HG03045 (cell line): ENCODE measurements at regions not wholly inside any gene's neighbourhood (a gene's known extent, or its start where the extent isn't known, plus 50 kb on each side); places are given as distances from the start of the nearest gene placed in this dataset.
A peak's percentile ranks its signal among the peaks of the same experiment; 100 is the strongest.

Experiments
- ATAC-seq: cut with Tn5 transposase; IDR thresholded peaks from one replicate; pipeline ENCODE4 v1.9.1; 2021; ENCODE audit warnings: mild to moderate bottlenecking, moderate library complexity; ENCODE audit not compliant: unreplicated experiment

DNA sequence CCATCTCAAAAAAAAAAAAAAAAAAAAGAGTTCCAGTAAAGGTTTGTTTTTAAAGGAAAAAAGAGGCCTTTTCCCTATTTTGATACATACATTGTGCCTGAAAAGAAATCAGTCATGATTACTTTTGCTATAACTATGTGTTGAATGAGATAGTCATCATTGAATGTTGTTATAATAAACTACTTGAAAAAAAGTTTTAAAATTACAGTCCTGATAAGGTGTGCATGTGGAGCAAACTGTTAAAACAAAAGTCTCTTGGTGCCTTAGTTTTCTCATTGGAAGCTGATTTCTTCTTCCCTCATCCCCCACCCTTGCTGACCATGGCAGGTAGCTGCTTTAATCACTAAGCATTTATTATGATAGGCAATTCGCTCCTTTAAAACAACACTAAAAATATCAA lies 172.3 kb upstream of the TBCA start:
- ATAC-seq: no peak

DNA sequence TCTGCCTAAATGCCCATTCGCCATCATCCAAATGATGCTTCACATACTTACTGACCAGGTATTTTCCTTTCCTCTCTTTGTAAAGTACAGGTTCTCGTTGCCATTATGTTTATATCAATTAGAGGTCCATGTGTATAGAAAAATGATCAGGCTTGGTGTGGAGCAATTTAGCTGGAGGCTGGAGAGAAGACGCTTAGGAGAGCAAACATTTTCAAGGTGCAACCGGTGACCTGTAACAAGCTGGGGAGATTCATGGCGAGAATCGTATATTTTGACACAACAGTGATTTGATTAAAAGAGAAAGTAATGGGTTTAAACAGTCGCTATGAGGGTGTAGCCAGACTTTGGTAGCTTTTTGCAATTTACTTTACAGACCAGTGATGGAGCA lies 170.9 kb upstream of the TBCA start:
- ATAC-seq: no peak

DNA sequence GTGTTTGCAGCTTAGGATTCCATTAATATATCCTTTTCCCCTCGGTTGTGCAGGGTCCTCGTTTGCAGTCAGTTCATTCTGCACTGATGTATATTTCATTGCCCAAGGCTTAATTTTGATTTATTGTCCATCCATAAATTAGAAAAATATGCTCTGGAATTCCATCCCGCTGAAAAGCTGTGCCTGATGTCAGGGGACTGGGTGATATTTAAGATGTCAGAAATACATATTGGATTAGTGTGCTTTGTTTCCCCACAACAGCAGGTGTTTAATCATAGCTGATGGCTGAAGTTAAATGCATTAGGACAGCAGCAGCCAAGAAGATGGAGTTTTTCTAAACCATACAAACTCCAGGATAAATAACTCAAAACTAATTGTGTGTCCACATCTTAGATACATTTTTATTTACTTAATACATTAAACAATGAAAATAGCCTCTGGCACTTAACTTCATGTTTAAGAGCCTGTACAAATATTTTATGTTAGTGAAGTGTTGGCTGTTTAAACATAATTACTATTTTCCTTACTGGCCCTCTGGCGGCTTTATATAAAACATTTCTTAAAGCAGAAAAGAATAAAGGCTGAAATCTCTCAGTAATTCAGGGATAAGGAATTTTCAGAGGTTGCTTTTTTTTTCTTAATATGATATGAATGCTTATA lies 170.4 kb upstream of the TBCA start:
- ATAC-seq: no peak

DNA sequence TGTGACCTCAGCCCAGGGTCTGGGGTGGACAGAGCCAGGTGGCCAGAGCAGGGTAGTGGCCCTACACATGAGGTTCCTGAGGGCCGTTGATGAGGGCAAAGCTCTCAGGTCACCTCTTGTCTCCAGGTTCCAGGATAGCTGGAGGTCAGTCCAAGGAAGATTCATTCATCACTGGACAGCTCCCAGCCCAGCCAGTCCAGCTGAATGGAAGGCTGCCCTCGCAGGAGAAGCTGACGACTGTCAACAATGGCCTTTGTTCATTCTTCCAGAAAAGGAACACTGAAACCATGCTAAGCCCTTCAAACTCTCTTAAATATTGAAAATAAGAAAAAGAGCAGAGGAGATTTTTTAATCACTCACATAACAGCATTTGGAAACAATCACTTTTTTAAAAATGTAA lies 169.7 kb upstream of the TBCA start:
- ATAC-seq: no peak

DNA sequence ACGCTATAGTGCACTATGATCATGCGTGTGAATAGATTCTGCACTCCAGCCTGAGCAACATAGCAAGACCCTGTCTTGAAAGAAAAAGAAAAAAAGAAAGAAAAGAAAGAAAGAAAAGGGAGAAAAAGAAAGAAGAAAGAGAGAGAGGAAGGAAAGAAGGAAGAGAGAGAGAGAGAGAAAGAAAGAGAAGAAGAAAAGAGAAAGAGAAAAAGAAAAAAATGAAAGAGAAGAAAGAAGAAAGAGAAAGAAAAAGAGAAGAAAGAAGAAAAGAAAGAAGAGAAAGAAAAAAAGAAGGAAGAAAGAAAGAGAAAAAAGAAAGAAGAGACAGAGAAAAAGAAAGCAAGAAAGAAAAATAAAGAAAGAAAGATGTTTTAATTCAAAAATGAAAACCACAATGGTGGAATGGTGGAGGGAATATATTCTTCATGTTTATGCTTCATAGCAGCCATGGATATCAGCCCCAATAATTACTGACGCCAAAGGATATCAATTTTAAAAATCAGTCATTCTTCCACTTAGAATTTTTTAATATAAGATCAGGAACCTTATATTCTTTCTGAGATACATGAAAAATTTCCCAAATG lies 168.7 kb upstream of the TBCA start:
- ATAC-seq: no peak

DNA sequence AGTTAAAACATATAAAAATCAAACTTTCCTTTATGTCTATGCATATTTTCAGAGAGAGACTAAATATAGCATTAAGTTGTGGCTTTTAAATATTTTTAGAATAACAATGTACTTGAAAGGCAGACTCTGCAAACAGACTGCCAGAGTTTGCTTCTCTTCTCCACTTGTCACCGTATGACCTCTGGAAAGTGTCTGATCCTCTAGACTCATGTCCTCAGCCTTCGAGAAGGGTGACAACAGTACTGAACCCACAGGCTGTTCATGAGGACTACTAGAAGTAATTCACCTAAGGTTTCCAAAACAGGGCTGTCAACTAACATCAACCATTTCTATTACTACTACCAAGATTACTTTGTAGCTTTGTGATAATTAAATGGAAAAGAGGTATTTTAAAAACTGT lies 167.7 kb upstream of the TBCA start:
- no peak for ATAC-seq

DNA sequence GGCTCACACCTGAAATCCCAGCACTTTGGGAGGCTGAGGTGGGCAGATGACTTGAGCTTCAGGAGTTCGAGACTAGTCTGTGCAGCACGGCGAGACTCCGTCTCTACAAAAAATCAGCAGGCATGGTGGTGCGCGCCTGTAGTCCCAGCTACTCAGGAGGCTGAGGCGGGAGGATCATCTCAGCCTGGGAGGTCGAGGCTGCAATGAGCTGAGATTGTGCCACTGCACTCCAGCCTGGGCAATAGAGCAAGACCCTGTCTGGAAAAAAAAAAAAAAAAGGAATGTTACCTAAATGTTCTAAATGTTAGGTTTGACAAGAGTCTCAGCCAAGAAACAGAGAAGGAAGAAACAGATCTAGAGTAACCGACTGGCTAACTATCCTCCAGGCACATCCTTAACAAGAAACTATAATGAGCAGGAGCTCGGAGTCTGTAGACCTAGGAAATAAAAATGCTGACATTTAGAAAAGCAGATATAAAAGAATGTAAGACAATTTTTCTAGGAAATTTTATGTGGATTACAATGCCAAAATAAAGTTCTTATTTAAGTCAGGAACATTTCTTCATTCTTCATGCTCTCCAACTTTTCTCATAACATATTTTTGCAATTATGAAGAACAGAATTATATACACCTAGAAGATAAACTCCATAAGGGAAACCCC lies 166.6 kb upstream of the TBCA start:
- no peak for ATAC-seq

DNA sequence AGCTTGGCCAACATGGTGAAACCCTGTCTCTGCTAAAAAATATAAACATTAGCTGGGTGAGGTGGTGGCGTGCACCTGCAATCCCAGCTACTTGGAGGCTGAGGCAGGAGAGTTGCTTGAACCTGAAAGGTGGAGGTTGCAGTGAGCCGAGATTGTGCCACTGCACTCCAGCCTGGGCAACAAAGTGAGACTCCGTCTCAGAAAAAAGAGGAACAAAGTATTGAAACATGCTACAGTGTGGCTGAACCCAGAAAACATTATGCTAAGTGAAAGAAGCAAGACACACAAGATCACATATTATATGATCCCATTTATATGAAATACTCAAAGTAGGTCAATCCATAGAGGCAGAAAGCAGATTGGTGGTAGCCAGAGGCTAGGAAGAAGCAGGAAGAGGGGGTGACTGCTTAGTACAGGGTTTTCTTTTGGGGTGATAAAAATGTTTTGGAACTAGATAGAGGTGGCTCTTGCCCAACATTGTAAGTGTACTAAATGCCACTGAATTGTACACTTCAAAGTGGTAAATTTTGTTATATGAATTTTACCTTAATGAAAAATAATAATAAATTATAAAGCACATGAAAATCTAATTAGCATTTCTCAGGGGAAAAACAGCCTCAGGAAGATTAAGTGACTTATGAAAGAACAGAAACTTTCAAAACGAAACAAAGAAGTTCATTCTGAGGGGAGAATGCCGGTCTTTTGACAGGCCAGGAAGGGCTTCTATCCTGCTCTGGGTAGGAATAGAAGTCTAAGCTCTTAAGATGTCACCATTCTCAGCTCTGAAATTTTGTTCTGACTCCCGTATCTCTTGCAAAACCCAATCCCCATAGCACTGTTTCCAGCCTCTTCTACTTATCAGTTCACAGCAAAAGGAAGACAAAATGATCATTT lies 161.1 kb upstream of the TBCA start:
- peak; percentile 86 for ATAC-seq

DNA sequence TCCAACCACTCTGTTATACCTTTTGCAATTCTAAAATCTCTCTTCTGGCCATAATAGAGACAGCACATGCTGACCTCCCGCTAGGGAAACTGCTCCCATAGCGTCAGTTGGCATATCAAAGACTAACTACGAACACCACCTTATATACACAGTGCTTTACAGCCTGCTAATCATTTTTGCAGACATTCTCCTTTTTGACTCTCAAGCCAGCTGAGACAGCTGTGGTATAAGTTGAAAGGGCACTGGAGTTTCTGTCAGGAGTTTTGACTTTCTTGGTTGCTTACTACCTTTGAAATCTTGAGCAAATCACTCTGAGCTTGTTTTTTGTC lies 160.2 kb upstream of the TBCA start:
- ATAC-seq: peak; percentile 30

DNA sequence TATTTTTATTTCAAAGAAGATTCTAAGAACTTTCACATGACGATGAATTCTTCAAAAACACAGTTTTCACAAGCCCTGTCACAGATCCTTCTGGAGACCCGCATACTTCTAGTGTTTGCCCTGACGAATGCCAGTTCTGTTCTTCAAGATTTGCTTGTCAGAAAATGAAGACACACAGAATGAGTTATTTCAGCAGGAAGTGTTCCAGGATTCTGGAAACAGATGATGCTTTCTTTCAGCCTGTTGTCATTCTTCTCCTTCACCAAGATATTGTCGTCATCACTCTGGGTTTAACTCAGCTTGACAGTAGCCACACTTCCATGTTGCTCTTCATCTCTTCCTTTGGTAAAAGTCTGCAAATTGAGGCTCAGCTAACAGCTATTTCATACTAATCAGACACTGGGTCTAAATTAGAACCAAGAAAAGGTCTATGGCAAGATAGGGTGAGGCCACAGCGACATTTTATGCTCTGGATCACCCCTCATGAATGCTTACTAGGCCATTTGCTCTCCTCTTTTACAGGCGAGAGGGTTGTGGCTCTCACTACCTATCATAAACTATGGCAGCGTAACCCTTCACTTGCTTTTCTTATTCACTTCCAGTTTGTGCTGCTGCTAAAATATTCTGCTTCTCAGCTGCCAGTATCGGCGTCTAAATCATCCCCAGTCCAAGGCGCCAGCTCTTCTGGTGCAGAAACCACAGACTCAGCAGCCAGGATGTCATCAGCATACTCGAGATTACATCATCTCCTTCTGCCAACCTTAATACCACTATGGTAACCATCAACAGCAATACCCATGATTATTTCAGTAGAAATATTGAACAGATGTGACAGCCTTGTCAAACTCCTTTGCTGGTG lies 159.6 kb upstream of the TBCA start:
- ATAC-seq: peak; percentile 60

DNA sequence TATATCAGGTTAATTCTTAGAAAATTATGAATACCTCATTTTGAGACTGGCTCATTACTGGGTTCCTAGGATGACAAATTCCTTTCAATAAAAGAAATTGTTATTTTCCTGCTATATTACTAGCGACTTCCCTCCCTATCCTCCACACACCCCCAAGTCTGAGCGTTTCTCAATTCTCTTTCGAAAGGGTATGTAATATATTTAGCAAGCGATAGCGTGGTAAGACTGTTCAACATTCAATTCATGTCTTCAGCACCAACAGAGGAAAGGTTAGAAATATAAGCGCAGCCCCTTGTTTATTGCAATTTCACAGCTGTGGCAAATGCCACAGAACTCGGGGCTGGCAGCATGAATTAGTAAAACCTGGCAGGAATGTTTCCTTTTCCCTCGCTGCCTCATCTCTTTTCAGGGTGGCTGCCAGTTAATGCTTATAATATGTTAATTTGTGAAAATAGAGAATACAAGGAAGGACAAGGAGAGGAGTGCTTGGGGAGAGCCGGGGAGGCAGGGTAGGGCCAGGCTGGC lies 152.7 kb upstream of the TBCA start:
- ATAC-seq: no peak

DNA sequence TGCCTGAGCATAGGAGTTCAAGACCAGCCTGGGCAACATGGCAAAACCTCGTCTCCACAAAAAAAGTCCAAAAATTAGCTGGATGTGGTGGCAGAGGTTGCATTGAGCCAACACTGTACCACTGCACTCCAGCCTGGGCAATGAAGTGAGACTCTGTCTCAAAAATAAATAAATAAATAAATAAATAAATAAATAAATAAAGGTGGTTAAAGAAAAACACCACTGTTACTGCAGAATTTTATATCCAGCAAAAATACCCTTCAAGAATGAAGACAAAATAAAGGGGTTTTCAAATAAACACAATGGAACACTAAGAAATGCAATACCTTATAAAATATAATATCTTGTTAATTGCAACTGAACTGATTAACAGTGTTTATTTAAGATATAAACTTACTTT lies 150.2 kb upstream of the TBCA start:
- ATAC-seq: no peak

DNA sequence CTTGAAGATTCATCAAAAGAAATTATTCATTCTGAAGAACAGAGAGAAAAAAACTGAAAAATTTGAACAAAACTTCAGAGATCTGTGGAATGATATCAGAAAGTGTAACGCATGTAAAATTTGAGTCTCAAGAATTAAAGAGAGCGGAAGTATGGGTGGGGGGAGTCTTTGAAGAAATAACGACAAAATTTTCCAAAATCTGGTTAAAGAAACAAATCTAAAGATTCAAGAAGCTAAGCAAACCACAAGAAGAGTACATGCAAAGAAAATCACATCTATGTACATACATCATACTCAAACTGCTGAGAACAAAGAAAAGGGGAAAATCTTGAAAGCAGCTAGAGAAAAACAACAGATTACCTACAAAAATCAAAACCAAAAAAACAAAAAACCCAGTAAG lies 149.4 kb upstream of the TBCA start:
- no peak for ATAC-seq

DNA sequence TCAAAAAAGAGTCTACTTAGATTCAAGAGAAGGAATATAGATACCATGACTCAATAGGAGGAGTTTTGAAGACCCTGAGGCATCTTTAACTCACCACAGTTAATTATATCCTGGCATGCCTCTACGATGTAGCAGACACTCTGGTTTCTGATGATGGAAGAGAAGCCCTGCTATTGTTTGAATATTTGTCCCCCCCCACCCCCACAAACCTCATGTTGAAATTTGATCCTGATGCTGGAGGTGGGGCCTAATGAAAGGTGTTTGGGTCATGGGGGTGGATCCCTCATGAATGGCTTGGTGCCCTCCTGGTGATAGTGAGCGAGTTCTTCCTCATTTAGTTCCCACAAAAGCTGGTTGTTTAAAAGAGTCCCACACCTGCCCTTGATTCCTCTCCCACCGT lies 147.9 kb upstream of the TBCA start:
- no peak for ATAC-seq

DNA sequence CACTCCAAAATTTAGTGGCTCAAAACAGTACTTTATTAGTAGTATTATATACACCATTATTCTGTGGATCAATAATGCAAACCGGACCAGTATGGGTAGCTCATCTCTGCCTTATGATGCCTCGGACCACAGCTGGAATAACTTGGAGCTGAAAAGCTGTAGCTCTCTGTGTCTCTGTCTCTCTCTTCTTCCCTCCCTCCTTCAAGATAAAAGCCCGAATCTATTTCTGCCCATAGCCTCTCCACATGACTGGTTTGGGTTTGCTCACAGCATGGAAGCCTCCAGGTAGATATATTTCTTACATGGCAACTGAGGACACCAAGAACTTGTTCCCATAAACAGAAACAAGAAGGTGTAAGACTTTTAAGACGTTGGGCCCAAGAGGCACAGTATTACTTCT lies 147.5 kb upstream of the TBCA start:
- no peak for ATAC-seq

DNA sequence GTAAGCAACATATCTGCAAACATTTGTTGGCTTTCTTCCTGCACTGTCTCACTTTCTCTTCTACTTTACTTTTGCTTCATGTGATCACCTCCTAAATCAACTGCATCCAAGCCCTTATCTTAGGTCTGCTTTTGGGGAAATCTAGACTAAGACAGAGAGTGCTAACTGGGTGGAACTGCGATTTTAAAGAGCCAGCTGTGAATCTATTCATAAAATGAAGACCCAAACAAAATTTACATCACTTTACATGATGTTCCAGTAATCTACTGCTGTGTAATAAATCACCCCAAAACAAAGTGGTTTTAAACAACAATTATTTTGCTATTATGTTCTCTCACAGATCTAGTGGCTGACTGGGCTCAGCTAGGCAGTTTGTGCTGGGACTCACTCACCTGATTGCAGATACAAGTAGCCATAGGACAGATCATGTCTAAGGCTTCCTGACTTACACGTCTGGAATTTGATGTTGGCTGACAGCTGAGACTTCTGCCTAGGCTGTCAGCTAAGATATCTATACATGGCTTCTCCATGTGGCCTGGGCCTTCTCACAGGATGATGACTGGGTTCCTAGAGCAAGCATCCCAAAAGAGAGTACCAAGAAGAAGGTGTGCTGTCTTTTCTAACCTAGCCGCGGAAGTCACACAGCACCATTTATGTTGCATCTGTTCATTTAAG lies 145.1 kb upstream of the TBCA start:
- ATAC-seq: no peak

DNA sequence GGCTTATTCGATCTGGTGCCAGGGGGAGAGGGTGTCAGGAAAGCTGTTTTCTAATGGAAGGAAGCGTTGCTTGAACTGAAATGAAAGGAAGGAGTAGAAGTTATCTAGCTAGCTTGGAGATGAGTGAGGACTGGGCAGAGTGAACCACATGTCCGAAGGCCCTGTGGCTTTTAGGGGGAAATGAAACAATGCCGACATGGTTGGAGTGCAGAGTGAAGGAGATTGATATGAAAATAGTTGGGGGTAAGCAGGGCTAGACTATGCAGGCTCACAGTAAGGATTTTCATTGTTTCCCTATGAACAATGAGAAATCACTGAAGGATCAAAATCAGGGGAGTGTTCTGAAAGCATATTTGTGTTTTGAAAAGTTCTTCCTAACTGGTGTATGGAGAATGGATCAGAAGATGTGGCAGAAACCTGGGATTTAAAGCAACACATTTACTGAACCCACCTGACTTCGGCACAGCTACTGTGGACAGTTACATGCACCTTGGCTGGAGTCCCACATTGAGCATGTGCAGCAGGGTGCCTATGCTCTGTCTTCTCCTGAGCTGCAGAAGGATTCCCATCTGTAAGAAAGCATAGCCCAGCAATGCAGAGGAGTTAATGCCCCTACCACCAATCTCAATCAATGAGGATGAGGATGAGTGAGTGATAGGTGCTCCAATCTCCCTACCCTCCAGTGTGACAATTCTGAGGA lies 144.4 kb upstream of the TBCA start:
- no peak for ATAC-seq

DNA sequence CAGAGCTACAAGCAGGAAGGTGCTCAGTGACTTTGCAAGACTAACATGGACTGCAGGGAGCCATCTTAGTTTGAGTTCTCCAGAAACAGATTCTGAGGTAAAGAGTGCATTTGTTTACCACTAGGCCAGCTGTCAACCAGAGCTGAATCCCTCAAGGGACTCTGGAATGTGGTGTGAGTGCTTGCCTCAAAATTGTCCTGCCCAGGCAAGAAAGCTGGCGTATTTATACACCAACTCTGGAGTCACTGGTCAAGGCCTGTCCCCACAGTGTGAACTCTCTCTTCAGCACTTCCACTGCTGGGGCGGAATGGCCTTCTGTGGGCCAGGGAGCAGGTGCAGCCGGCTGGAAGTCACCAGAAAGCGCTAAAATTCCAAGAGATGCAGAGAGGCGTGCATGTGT lies 139.2 kb upstream of the TBCA start:
- no peak for ATAC-seq

DNA sequence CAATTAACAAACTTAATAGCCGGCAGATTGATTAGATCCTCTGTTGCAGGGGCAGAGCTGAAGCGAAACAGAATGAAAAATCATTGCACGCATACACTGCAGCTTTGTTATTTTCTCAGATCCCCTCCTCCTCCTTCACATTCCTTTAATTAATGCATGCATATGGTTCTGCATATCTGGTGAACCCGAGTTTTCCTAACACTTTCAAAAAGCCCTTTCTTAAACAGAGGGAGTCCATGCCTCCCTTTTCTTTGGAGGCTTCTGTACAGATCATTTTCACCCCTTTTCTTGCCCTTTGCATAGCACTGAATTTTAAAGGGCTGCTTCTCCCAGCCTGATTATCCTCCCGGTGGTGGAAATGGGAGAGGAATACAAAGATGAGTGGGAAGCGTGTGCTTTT lies 136.6 kb upstream of the TBCA start:
- no peak for ATAC-seq
